HepG2 (cell line): ENCODE measurements at regions not wholly inside any gene's neighbourhood (a gene's known extent, or its start where the extent isn't known, plus 50 kb on each side); places are given as distances from the start of the nearest gene placed in this dataset.

Experiments used
- ATAC-seq: fragments of 200-7000 bp; cut with Tn5 transposase; 3 replicates; pipeline ENCODE4 v1.9.1; 2020; ENCODE audit warnings: mild to moderate bottlenecking, moderate library complexity
- BruUV-seq: library from RNA; stranded (reverse); fragments of 400-500 nt; replicated peaks from 2 replicates; lab custom pipeline; 2021; lab: Mats Ljungman, UMichigan
- CTCF ChIA-PET: fragments of 300-600 bp; formaldehyde crosslinking; extraction: SDS; loops from one replicate; lab custom pipeline; 2021; ENCODE audit warnings: low total read pairs, inconsistent platforms, low intra/inter-chr PET ratio; lab: Yijun Ruan, JAX
- POLR2A ChIA-PET: fragments of 350-600 bp; sonication (Branson Sonifier 250); formaldehyde crosslinking; loops from one replicate; lab custom pipeline; 2020; ENCODE audit warnings: antibody characterized with exemption, inconsistent platforms; lab: Yijun Ruan, JAX
- DNase-seq: peaks from one replicate; pipeline ENCODE4 v3.0.0-alpha.2; 2015; ENCODE audit warnings: low spot score
- FAIRE-seq: peaks from 3 replicates; lab custom pipeline; 2011; peaks lifted over from hg19 to GRCh38; lab: Jason Lieb, UNC
- H2AFZ ChIP-seq: one replicate; pipeline ENCODE4 v1.6.1; 2011; ENCODE audit warnings: low read length, inconsistent platforms
- H3K27ac ChIP-seq: fragments of 300-600 bp; 3 replicates; pipeline ENCODE4 v1.8.0; 2011; ENCODE audit warnings: mixed run types, mild to moderate bottlenecking, mixed read lengths, low read length, inconsistent platforms; ENCODE audit not compliant: insufficient read depth; ENCODE audit errors: extremely low read length
- H3K27me3 ChIP-seq, 2 experiments: fragments of 200-600 bp in 1 of 2; 2 replicates in 1 of 2; 3 replicates in 1 of 2; pipeline versions ENCODE4 v1.6.0 to v1.8.0; 2011; ENCODE audit warnings: low read length in 2 of 2, mild to moderate bottlenecking in 2 of 2, moderate library complexity in 2 of 2, inconsistent platforms in 1 of 2; ENCODE audit not compliant: insufficient read depth in 2 of 2, control insufficient read depth in 1 of 2
- H3K36me3 ChIP-seq, 2 experiments: fragments of 200-600 bp in 1 of 2; replicated peaks in 1 of 2; 2 replicates in 1 of 2; 3 replicates in 1 of 2; pipeline versions ENCODE4 v1.5.1 to v1.8.0; 2011; ENCODE audit warnings: low read length in 2 of 2, inconsistent platforms in 1 of 2; ENCODE audit not compliant: insufficient read depth in 2 of 2, control insufficient read depth in 1 of 2
- H3K4me1 ChIP-seq: 2 replicates; pipeline ENCODE4 v1.5.1; 2012; ENCODE audit warnings: low read length, inconsistent platforms; ENCODE audit not compliant: insufficient read depth
- H3K4me2 ChIP-seq: 2 replicates; pipeline ENCODE4 v1.6.0; 2011; ENCODE audit warnings: low read depth, low read length, inconsistent platforms
- H3K4me3 ChIP-seq, 3 experiments: fragments of 200-600 bp in 1 of 3; sonication (generic), shearing (Covaris generic) in 1 of 3; replicated peaks in 1 of 3; 2 replicates each; pipeline ENCODE4 v1.5.1; 2011 to 2016; ENCODE audit warnings: low read length in 3 of 3, inconsistent platforms in 2 of 3, low read depth in 2 of 3, mild to moderate bottlenecking in 2 of 3, control low read depth in 1 of 3, mixed read lengths in 1 of 3; ENCODE audit not compliant: insufficient read depth in 1 of 3
- H3K79me2 ChIP-seq: one replicate; pipeline ENCODE4 v1.6.1; 2011; ENCODE audit warnings: low read length, inconsistent platforms; ENCODE audit not compliant: insufficient read depth
- H3K9ac ChIP-seq: 2 replicates; pipeline ENCODE4 v1.6.0; 2011; ENCODE audit warnings: mild to moderate bottlenecking, low read depth, low read length, inconsistent platforms; ENCODE audit not compliant: insufficient read depth
- H3K9me3 ChIP-seq: 2 replicates; pipeline ENCODE4 v1.5.1; 2012; ENCODE audit warnings: mild to moderate bottlenecking, low read length
- H4K20me1 ChIP-seq: 2 replicates; pipeline ENCODE4 v1.6.0; 2011; ENCODE audit warnings: inconsistent platforms, mild to moderate bottlenecking, low read length, moderate library complexity; ENCODE audit not compliant: insufficient read depth
- CERS6 ChIP-seq: sonication (generic); formaldehyde crosslinking; IDR thresholded peaks from 2 replicates; pipeline ENCODE4 v1.5.0; 2020; ENCODE audit warnings: missing genetic modification reagents
- CTCF ChIP-seq: sonication (generic); formaldehyde crosslinking; IDR thresholded peaks from 2 replicates; pipeline ENCODE4 v1.5.0; 2020; ENCODE audit warnings: mild to moderate bottlenecking, missing genetic modification reagents, moderate library complexity
- EED ChIP-seq: sonication (generic); formaldehyde crosslinking; IDR thresholded peaks from 2 replicates; pipeline ENCODE4 v1.5.0; 2020; ENCODE audit warnings: mild to moderate bottlenecking, missing genetic modification reagents
- ELF4 ChIP-seq: sonication (generic); formaldehyde crosslinking; IDR thresholded peaks from 2 replicates; pipeline ENCODE4 v1.5.0; 2020; ENCODE audit warnings: missing genetic modification reagents, mild to moderate bottlenecking, moderate library complexity, borderline replicate concordance
- MAZ ChIP-seq, 2 experiments: sonication (generic) in 1 of 2; formaldehyde crosslinking in 1 of 2; IDR thresholded peaks; 2 replicates each; pipeline versions ENCODE4 v1.5.0 to v1.6.1; 2012 to 2020; ENCODE audit warnings: low read depth in 2 of 2, mild to moderate bottlenecking in 2 of 2, borderline replicate concordance in 1 of 2, improper control_type of control experiment in 1 of 2, low read length in 1 of 2, missing genetic modification reagents in 1 of 2, moderate library complexity in 1 of 2
- PHF21A ChIP-seq: sonication (generic); formaldehyde crosslinking; IDR thresholded peaks from 2 replicates; pipeline ENCODE4 v1.5.0; 2020; ENCODE audit warnings: mild to moderate bottlenecking, missing genetic modification reagents
- RFX1 ChIP-seq: fragments of 450-650 bp; IDR thresholded peaks from 2 replicates; pipeline ENCODE4 v1.6.1; 2017
- STAG1 ChIP-seq: sonication (generic); formaldehyde crosslinking; IDR thresholded peaks from 2 replicates; pipeline ENCODE4 v1.4.0; 2020; ENCODE audit warnings: missing genetic modification reagents
- ZNF563 ChIP-seq: sonication (generic); formaldehyde crosslinking; IDR thresholded peaks from 2 replicates; pipeline ENCODE4 v1.8.0; 2022; ENCODE audit warnings: mild to moderate bottlenecking, moderate library complexity, missing genetic modification reagents
- ZNF629 ChIP-seq: sonication (generic); formaldehyde crosslinking; conservative IDR thresholded peaks from 2 replicates; pipeline ENCODE4 v1.5.0; 2020; ENCODE audit warnings: missing genetic modification reagents
- WGBS: methylation state at CpG from one replicate; pipeline ENCODE4 v1.1.6; 2017; ENCODE audit warnings: low lambda C conversion rate; 5-methylcytosine and 5-hydroxymethylcytosine counted together
- in situ Hi-C: cut with HindIII; loops from 2 replicates; pipeline ENCODE4 v1.10.0; 2017; ENCODE audit warnings: low pct_unique_long_range_greater_than_20kb; ENCODE audit not compliant: extremely low pct_ligation_motif_present
- intact Hi-C: fragments of 100-400 bp; cut with micrococcal nuclease; formaldehyde crosslinking; loops from one replicate; pipeline ENCODE4 v1.10.0; 2022; ENCODE audit not compliant: unreplicated experiment

- no peak overlapping the region for H3K4me3 ChIP-seq
- H3K9me3 ChIP-seq = no peaks in the 10 kb centered on the region
- FAIRE-seq (no peak), ATAC-seq (peak; percentile 65), DNase-seq (no peak)
- no peak overlapping the region for H3K4me2 ChIP-seq
- H3K27me3 ChIP-seq = peaks cover 3 to 26% of the 10 kb centered on the region in 2 experiments; a peak in 4 of 5 replicates
- WGBS = 0% methylated on average over 2 of the region's 4 CpGs
- no peak overlapping the region for H3K9ac ChIP-seq
- ChIA-PET POLR2A (no interaction called here), CTCF (no interaction called here)
- H3K4me1 ChIP-seq = no peaks in the 10 kb centered on the region
- TF ChIP-seq STAG1 (CRISPR knock-in tag) = peak; percentile 52
- TF ChIP-seq ZNF563 = no peak
- TF ChIP-seq ZNF629 (CRISPR knock-in tag) = no peak
- no peak for TF ChIP-seq RFX1
- no peak for TF ChIP-seq MAZ (IDR thresholded peaks at IDR 0.05; ENCODE audit: borderline replicate concordance, low read depth, low read length)
- no peak for TF ChIP-seq MAZ (CRISPR knock-in tag; IDR thresholded peaks at IDR 0.05; ENCODE audit: low read depth)
- no peak for TF ChIP-seq PHF21A (CRISPR knock-in tag)
- TF ChIP-seq ELF4 (CRISPR knock-in tag) = no peak
- no peak for TF ChIP-seq EED (CRISPR knock-in tag)
- TF ChIP-seq CTCF (CRISPR knock-in tag) = 0 out of 2 replicates have a peak, but pooled peaks have one; percentile 17
- no peak for TF ChIP-seq CERS6 (CRISPR knock-in tag)
- H4K20me1 ChIP-seq = no peaks in the 10 kb centered on the region
- no peaks in the 10 kb centered on the region for H3K36me3 ChIP-seq
- H3K27ac ChIP-seq = no peak overlapping the region
- no peak overlapping the region for H2AFZ ChIP-seq
- H3K79me2 ChIP-seq = no peaks in the 10 kb centered on the region
- intact Hi-C loops = loop anchor here (5.0 kb wide), 1 partner anchor 617 kb away; no protein-coding TSS in a partner anchor
- no TSS peak for BruUV-seq
- in situ Hi-C loops = loop anchor here (25.0 kb wide), 2 partner anchors 332 to 732 kb away; partner anchors contain the start of gene GRIK3
These were observed 222.9 kb upstream of the CSF3R start for GRCh38 chr1:36705629-36706028.
